GM12865 (cell line): ENCODE measurements at regions not wholly inside any gene's neighbourhood (a gene's known extent, or its start where the extent isn't known, plus 50 kb on each side); places are given as distances from the start of the nearest gene placed in this dataset.
A peak's percentile ranks its signal among the peaks of the same experiment; 100 is the strongest.

ENCODE experiments used
- DNase-seq: peaks from one replicate; pipeline ENCODE4 v3.0.0; 2010; ENCODE audit warnings: low read depth
- H3K4me3 ChIP-seq: 2 replicates; pipeline ENCODE4 v1.5.1; 2011; ENCODE audit warnings: mild to moderate bottlenecking, low read depth, low read length, control low read depth
- CTCF ChIP-seq: IDR thresholded peaks from 2 replicates; pipeline ENCODE4 v1.5.1; 2011; ENCODE audit warnings: low read length, control low read depth, low read depth, inconsistent platforms; ENCODE audit not compliant: insufficient read depth; ENCODE audit errors: missing control alignments

- no peak for TF ChIP-seq CTCF
- H3K4me3 ChIP-seq, result no peak overlapping the region
- no peak for DNase-seq
Observed at GRCh38 chr11:32331098-32331497, 104.2 kb downstream of the WT1 start.

- DNase-seq, result no peak
- TF ChIP-seq CTCF, result no peak
- H3K4me3 ChIP-seq, result no peak overlapping the region
Observed at GRCh38 chr11:32331792-32332191, 103.5 kb downstream of the WT1 start.

GRCh38 chr11:32332990-32333319 is 102.4 kb downstream of the WT1 start:
- TF ChIP-seq CTCF, result no peak
- H3K4me3 ChIP-seq, result no peak overlapping the region
- no peak for DNase-seq

GRCh38 chr11:32333320-32333991 is 101.9 kb downstream of the WT1 start:
- DNase-seq, result no peak
- TF ChIP-seq CTCF, result no peak
- H3K4me3 ChIP-seq, result no peak overlapping the region

- H3K4me3 ChIP-seq, result no peak overlapping the region
- peak; percentile 27 for TF ChIP-seq CTCF
- DNase-seq, result peak; percentile 43
Observed at GRCh38 chr11:32334822-32335221, 100.5 kb downstream of the WT1 start.
